ENCODE measurements at regions not wholly inside any gene's neighbourhood (a gene's known extent, or its start where the extent isn't known, plus 50 kb on each side); places are given as distances from the start of the nearest gene placed in this dataset.

GRCh38 chr12:132408626-132409494 lies 79.5 kb upstream of the GALNT9 start:
- no peak for DNase-seq (ENCODE audit: low read depth, low spot score)

- DNase-seq (ENCODE audit: low read depth, low spot score), result no peak
Measured at GRCh38 chr12:132407992-132408391, 78.6 kb upstream of the GALNT9 start.

- no peak for DNase-seq (ENCODE audit: low read depth, low spot score)
Measured at GRCh38 chr12:132407451-132407961, 78.1 kb upstream of the GALNT9 start.

GRCh38 chr12:132406493-132407450 lies 77.4 kb upstream of the GALNT9 start:
- DNase-seq (ENCODE audit: low read depth, low spot score), result no peak

- no peak for DNase-seq (ENCODE audit: low read depth, low spot score)
Measured at GRCh38 chr12:132405742-132406251, 76.4 kb upstream of the GALNT9 start.

GRCh38 chr12:132404951-132405741 lies 75.8 kb upstream of the GALNT9 start:
- no peak for DNase-seq (ENCODE audit: low read depth, low spot score)

- DNase-seq (ENCODE audit: low read depth, low spot score), result no peak
Measured at GRCh38 chr12:132404435-132404855, 75.1 kb upstream of the GALNT9 start.

GRCh38 chr12:132403636-132404434 lies 74.4 kb upstream of the GALNT9 start:
- DNase-seq (ENCODE audit: low read depth, low spot score), result no peak

- no peak for DNase-seq (ENCODE audit: low read depth, low spot score)
Measured at GRCh38 chr12:132402831-132403416, 73.5 kb upstream of the GALNT9 start.

GRCh38 chr12:132401982-132402381 lies 72.6 kb upstream of the GALNT9 start:
- DNase-seq (ENCODE audit: low read depth, low spot score), result no peak

GRCh38 chr12:132400011-132400641 lies 70.7 kb upstream of the GALNT9 start:
- DNase-seq (ENCODE audit: low read depth, low spot score), result no peak

GRCh38 chr12:132399092-132400010 lies 70.0 kb upstream of the GALNT9 start:
- no peak for DNase-seq (ENCODE audit: low read depth, low spot score)

- no peak for DNase-seq (ENCODE audit: low read depth, low spot score)
Measured at GRCh38 chr12:132398386-132398991, 69.1 kb upstream of the GALNT9 start.

- no peak for DNase-seq (ENCODE audit: low read depth, low spot score)
Measured at GRCh38 chr12:132397934-132398385, 68.6 kb upstream of the GALNT9 start.

GRCh38 chr12:132397152-132397933 lies 68.0 kb upstream of the GALNT9 start:
- DNase-seq (ENCODE audit: low read depth, low spot score), result no peak

GRCh38 chr12:132396657-132397056 lies 67.3 kb upstream of the GALNT9 start:
- no peak for DNase-seq (ENCODE audit: low read depth, low spot score)

GRCh38 chr12:132395908-132396305 lies 66.5 kb upstream of the GALNT9 start:
- DNase-seq (ENCODE audit: low read depth, low spot score), result no peak
